ENCODE measurements at regions not wholly inside any gene's neighbourhood (a gene's known extent, or its start where the extent isn't known, plus 50 kb on each side); places are given as distances from the start of the nearest gene placed in this dataset.
"Not testable (repeated sequence)": the region's sequence is repeated elsewhere in the genome, so short reads cannot be mapped to it uniquely, and the experiment has no call there.

- no peaks in the 10 kb centered on the region for H3K36me3 ChIP-seq (ENCODE audit: control insufficient read depth, insufficient read depth, low read length)
- H3K4me3 ChIP-seq (ENCODE audit: low read length) = no peak overlapping the region
- no peaks in the 10 kb centered on the region for H3K4me1 ChIP-seq (ENCODE audit: control insufficient read depth, insufficient read depth, low read length)
- no peaks in the 10 kb centered on the region for H3K27me3 ChIP-seq (ENCODE audit: control insufficient read depth, insufficient read depth, low read length)
- no peak overlapping the region for H3K27ac ChIP-seq (ENCODE audit: low read depth, low read length)
- H3K9ac ChIP-seq (ENCODE audit: low read length) = no peak overlapping the region
These were observed 73.7 kb upstream of the SLC1A4 start for GRCh38 chr2:64915510-64915900.

DNA sequence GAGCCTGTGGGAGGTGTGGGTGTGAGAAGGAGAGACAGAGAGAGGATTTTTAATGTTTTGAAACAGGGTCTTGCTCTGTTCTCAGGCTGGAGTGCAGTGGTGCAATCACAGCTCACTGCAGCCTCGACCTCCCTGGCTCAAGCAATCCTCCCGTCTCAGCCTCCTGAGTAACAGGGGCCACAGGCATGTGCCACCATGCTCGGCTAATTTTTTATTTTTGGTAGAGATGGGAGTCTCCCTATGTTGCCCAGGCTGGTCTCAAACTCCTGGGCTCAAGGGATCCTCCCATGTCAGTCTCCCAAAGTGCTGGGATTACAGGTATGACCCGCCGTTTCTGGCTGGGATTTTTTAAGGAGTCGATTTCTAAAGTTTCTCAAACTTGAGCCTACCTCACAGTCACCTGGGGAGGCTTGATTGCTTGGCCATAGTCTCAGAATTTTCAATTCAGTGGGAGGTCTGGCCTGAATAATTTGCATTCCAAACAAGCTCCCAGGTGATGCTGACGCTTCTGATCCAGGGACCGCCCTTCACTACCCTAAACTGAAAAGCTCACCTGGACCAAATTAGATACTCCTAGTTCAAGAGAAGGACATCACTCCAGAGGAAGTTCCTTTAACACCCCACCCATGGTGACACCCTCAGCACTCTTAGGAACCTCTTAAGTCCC lies 70.8 kb upstream of the SLC1A4 start:
- no peak overlapping the region for H3K27ac ChIP-seq (ENCODE audit: low read depth, low read length)
- no peaks in the 10 kb centered on the region for H3K36me3 ChIP-seq (ENCODE audit: control insufficient read depth, insufficient read depth, low read length)
- no peak overlapping the region for H3K9ac ChIP-seq (ENCODE audit: low read length)
- no peaks in the 10 kb centered on the region for H3K4me1 ChIP-seq (ENCODE audit: control insufficient read depth, insufficient read depth, low read length)
- H3K27me3 ChIP-seq (ENCODE audit: control insufficient read depth, insufficient read depth, low read length) = no peaks in the 10 kb centered on the region
- H3K4me3 ChIP-seq (ENCODE audit: low read length) = peak overlapping the region; percentile 81

GRCh38 chr2:64919261-64919660 lies 69.9 kb upstream of the SLC1A4 start:
- no peaks in the 10 kb centered on the region for H3K4me1 ChIP-seq (ENCODE audit: control insufficient read depth, insufficient read depth, low read length)
- no peaks in the 10 kb centered on the region for H3K27me3 ChIP-seq (ENCODE audit: control insufficient read depth, insufficient read depth, low read length)
- no peaks in the 10 kb centered on the region for H3K36me3 ChIP-seq (ENCODE audit: control insufficient read depth, insufficient read depth, low read length)
- H3K4me3 ChIP-seq (ENCODE audit: low read length) = no peak overlapping the region
- no peak overlapping the region for H3K9ac ChIP-seq (ENCODE audit: low read length)
- no peak overlapping the region for H3K27ac ChIP-seq (ENCODE audit: low read depth, low read length)

- Histone ChIP-seq H3K36me3 (ENCODE audit: control insufficient read depth, insufficient read depth, low read length) (no peaks in the 10 kb centered on the region), H3K27me3 (ENCODE audit: control insufficient read depth, insufficient read depth, low read length) (no peaks in the 10 kb centered on the region), H3K27ac (ENCODE audit: low read depth, low read length) (no peak overlapping the region), H3K4me1 (ENCODE audit: control insufficient read depth, insufficient read depth, low read length) (no peaks in the 10 kb centered on the region), H3K4me3 (ENCODE audit: low read length) (no peak overlapping the region), H3K9ac (ENCODE audit: low read length) (no peak overlapping the region)
These were observed 66.5 kb upstream of the SLC1A4 start for GRCh38 chr2:64922482-64923384.

- Histone ChIP-seq H3K9ac (ENCODE audit: low read length) (no peak overlapping the region), H3K36me3 (ENCODE audit: control insufficient read depth, insufficient read depth, low read length) (no peaks in the 10 kb centered on the region), H3K27ac (ENCODE audit: low read depth, low read length) (no peak overlapping the region), H3K27me3 (ENCODE audit: control insufficient read depth, insufficient read depth, low read length) (no peaks in the 10 kb centered on the region), H3K4me1 (ENCODE audit: control insufficient read depth, insufficient read depth, low read length) (no peaks in the 10 kb centered on the region), H3K4me3 (ENCODE audit: low read length) (no peak overlapping the region)
These were observed 65.9 kb upstream of the SLC1A4 start for GRCh38 chr2:64923385-64923710.

DNA sequence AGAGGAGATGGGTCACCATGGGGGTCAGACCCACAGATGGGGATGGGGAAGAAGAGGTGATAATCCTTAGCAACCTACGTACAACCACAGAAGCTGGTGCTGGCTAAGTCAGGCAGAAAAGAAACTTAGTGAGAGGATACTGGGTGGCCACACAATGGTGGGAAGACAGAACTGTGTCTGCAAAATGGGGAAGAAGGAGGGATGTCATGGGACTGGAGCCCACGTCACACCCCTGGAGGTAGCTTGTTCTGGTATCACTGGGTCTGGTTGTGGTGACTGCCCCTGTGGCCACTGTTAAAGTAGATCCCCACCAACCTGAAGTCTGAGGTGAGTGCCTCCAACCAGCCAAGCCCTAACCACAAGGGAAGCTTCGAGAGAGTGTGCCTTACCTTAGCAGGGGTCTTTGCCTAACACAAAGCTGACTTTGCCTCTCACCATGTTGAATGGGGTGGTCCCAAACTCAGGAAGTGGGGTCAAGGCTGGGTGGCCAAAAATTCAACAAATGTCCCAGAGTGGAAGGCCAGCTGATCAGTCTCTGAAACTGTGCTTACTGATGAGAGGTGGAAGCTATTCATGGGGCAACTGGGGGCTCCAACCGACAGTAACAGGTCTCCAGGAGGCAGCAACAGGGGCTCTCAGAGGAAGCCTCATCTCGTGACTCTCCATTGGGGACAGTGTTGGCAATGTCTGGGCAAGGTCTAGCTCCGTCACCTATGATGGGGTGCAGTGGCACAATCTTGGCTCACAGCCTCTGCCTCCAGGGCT lies 64.8 kb upstream of the SLC1A4 start:
- Histone ChIP-seq H3K9ac (ENCODE audit: low read length) (no peak overlapping the region), H3K4me3 (ENCODE audit: low read length) (no peak overlapping the region), H3K36me3 (ENCODE audit: control insufficient read depth, insufficient read depth, low read length) (no peaks in the 10 kb centered on the region), H3K4me1 (ENCODE audit: control insufficient read depth, insufficient read depth, low read length) (no peaks in the 10 kb centered on the region), H3K27me3 (ENCODE audit: control insufficient read depth, insufficient read depth, low read length) (no peaks in the 10 kb centered on the region), H3K27ac (ENCODE audit: low read depth, low read length) (no peak overlapping the region)

GRCh38 chr2:64925930-64926722 lies 63.1 kb upstream of the SLC1A4 start:
- not testable (repeated sequence) for H3K4me3 ChIP-seq (ENCODE audit: low read length); H3K27me3 ChIP-seq (ENCODE audit: control insufficient read depth, insufficient read depth, low read length); H3K27ac ChIP-seq (ENCODE audit: low read depth, low read length); H3K9ac ChIP-seq (ENCODE audit: low read length); H3K36me3 ChIP-seq (ENCODE audit: control insufficient read depth, insufficient read depth, low read length); H3K4me1 ChIP-seq (ENCODE audit: control insufficient read depth, insufficient read depth, low read length)

GRCh38 chr2:64928813-64929212 lies 60.4 kb upstream of the SLC1A4 start:
- no peak overlapping the region for H3K27ac ChIP-seq (ENCODE audit: low read depth, low read length)
- no peak overlapping the region for H3K4me3 ChIP-seq (ENCODE audit: low read length)
- no peaks in the 10 kb centered on the region for H3K4me1 ChIP-seq (ENCODE audit: control insufficient read depth, insufficient read depth, low read length)
- no peaks in the 10 kb centered on the region for H3K36me3 ChIP-seq (ENCODE audit: control insufficient read depth, insufficient read depth, low read length)
- H3K27me3 ChIP-seq (ENCODE audit: control insufficient read depth, insufficient read depth, low read length) = no peaks in the 10 kb centered on the region
- H3K9ac ChIP-seq (ENCODE audit: low read length) = no peak overlapping the region

DNA sequence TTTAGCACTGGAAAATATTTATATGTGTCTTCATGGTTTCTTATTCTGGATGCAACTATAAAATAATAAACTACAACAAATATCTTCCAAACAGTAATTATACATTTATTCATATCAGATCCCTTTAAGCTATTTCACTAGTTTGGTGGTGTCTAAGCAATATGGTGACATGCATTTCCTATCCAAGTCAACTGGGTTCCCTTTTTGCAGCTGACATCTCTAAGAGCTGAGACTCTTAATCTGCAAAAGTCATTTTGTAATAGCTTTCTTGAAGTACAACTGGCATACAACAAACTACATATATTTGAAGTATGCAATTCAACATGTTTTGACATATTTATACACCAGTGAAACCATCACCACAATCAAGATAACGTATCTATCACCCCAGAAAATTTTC lies 59.9 kb upstream of the SLC1A4 start:
- H3K27me3 ChIP-seq (ENCODE audit: control insufficient read depth, insufficient read depth, low read length) = no peaks in the 10 kb centered on the region
- no peak overlapping the region for H3K4me3 ChIP-seq (ENCODE audit: low read length)
- H3K27ac ChIP-seq (ENCODE audit: low read depth, low read length) = no peak overlapping the region
- H3K4me1 ChIP-seq (ENCODE audit: control insufficient read depth, insufficient read depth, low read length) = no peaks in the 10 kb centered on the region
- H3K9ac ChIP-seq (ENCODE audit: low read length) = no peak overlapping the region
- no peaks in the 10 kb centered on the region for H3K36me3 ChIP-seq (ENCODE audit: control insufficient read depth, insufficient read depth, low read length)

GRCh38 chr2:64930258-64930671 lies 58.9 kb upstream of the SLC1A4 start:
- Histone ChIP-seq H3K27ac (ENCODE audit: low read depth, low read length) (no peak overlapping the region), H3K36me3 (ENCODE audit: control insufficient read depth, insufficient read depth, low read length) (no peaks in the 10 kb centered on the region), H3K9ac (ENCODE audit: low read length) (no peak overlapping the region), H3K27me3 (ENCODE audit: control insufficient read depth, insufficient read depth, low read length) (no peaks in the 10 kb centered on the region), H3K4me1 (ENCODE audit: control insufficient read depth, insufficient read depth, low read length) (no peaks in the 10 kb centered on the region), H3K4me3 (ENCODE audit: low read length) (no peak overlapping the region)

DNA sequence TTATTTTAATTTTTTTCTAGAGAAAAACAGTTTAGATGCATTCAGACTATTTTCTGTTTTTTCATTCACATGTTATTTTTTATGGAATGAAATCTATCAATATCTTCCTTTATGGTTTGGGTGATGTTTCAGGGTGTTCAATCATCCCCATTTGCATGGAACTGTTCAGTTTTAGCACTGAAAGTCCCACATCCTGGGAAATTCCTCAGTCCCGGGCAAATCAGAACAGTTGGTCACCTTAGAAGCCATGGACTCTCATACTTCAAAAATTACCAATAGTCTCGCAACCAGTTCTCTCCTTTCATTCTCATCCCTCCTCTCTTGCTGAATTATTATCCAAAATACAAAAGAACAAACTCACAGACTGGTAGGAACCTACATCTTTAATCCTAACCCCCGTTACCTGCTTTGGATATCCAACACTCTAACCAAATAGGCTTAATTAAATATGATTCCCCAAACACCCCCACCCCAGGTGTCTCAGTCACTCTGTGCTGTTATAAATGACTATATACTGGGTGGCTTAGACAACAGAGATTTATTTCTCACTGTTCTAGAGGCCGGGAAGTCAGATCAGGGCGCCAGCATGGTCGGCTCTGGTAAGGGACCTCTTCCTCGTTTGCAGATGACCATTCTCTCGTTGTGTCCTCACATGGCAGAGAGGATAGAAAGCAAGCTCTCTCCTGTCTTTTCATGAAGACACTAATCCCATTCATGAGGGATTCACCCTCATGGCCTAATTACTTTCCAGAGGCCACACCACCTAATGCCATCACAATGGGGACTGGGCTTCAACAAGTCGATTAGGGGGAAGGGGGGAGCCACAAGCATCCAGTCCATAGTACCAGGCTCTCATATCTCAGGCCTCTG lies 57.7 kb upstream of the SLC1A4 start:
- no peaks in the 10 kb centered on the region for H3K27me3 ChIP-seq (ENCODE audit: control insufficient read depth, insufficient read depth, low read length)
- H3K4me1 ChIP-seq (ENCODE audit: control insufficient read depth, insufficient read depth, low read length) = no peaks in the 10 kb centered on the region
- H3K4me3 ChIP-seq (ENCODE audit: low read length) = peak overlapping the region; percentile 2
- no peak overlapping the region for H3K9ac ChIP-seq (ENCODE audit: low read length)
- no peak overlapping the region for H3K27ac ChIP-seq (ENCODE audit: low read depth, low read length)
- H3K36me3 ChIP-seq (ENCODE audit: control insufficient read depth, insufficient read depth, low read length) = no peaks in the 10 kb centered on the region

Measured in rectal smooth muscle tissue (tissue), 1 donor.